Activated naive CD8-positive, alpha-beta T cell treated with anti-CD3 and anti-CD28 coated beads for 36 hours (primary cell): ENCODE measurements at regions not wholly inside any gene's neighbourhood (a gene's known extent, or its start where the extent isn't known, plus 50 kb on each side); places are given as distances from the start of the nearest gene placed in this dataset.

Experiments used
- DNase-seq: peaks from one replicate; pipeline ENCODE4 v3.0.0; 2021
- H3K27ac Mint-ChIP-seq: one replicate; pipeline ENCODE4 v1.8.0; 2022; ENCODE audit warnings: mild to moderate bottlenecking, moderate library complexity, mixed read lengths
- H3K27me3 Mint-ChIP-seq: one replicate; pipeline ENCODE4 v1.8.0; 2022; ENCODE audit warnings: mild to moderate bottlenecking, mixed read lengths
- H3K36me3 Mint-ChIP-seq: one replicate; pipeline ENCODE4 v1.8.0; 2021; ENCODE audit warnings: mild to moderate bottlenecking, mixed read lengths
- H3K4me1 Mint-ChIP-seq: one replicate; pipeline ENCODE4 v1.8.0; 2021; ENCODE audit warnings: mixed read lengths
- H3K4me3 Mint-ChIP-seq: one replicate; pipeline ENCODE4 v1.8.0; 2022; ENCODE audit warnings: mild to moderate bottlenecking, moderate library complexity, mixed read lengths
- H3K9me3 Mint-ChIP-seq: one replicate; pipeline ENCODE4 v1.8.0; 2022; ENCODE audit warnings: mixed read lengths

DNA sequence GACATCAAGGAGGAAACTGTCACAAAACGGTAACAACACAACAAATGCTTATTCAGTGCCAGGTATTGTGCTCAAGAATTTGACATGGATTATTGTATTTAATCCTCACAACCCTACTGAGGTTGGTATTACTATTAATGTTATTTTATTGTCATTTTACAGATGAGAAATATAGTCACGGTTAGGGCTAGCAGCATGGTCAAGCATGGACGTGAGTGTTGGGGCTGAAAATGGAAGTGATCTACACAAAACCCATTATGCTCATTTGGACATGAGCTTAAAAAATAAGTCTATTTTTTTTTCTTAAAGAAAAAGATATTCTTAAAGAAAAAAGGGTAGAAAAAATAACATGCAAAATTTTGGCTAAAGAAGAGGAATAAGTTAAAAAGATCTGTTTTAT is 141.3 kb upstream of the SOX2 start:
- no peak for DNase-seq
- Mint-ChIP-seq H3K4me1 (no peaks in the 10 kb centered on the region), H3K36me3 (no peaks in the 10 kb centered on the region), H3K9me3 (no peaks in the 10 kb centered on the region), H3K27me3 (no peaks in the 10 kb centered on the region), H3K27ac (no peak overlapping the region), H3K4me3 (no peak overlapping the region)

DNA sequence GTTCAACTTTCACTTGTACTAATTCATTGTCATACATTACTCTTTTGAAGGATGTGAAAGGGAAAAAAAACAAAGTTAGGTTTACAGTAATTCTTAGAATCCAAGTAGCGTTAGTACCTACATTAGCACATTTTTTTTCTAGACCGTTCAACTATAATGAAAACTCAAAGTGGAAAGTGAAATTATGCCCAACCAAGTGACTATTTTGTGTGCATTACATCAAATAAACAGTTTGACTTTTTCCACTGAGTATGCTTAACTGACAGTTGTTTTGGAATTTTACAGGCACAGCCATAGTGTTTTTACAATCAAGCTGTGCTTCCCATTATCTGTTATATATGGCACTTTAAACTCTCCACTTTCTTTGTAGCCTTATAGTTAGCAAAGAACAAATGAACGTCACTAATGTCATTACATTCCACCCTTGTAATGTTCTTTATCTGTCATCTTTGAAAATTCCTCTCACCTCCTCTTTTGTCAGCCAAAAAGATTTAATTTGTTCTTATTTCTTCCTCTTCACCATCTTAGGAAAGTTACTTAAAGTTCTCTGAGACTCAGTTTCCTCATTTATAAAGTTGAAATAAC is 142.3 kb upstream of the SOX2 start:
- DNase-seq, result no peak
- Mint-ChIP-seq H3K36me3 (no peaks in the 10 kb centered on the region), H3K27ac (no peak overlapping the region), H3K4me1 (no peaks in the 10 kb centered on the region), H3K27me3 (no peaks in the 10 kb centered on the region), H3K4me3 (no peak overlapping the region), H3K9me3 (no peaks in the 10 kb centered on the region)

DNA sequence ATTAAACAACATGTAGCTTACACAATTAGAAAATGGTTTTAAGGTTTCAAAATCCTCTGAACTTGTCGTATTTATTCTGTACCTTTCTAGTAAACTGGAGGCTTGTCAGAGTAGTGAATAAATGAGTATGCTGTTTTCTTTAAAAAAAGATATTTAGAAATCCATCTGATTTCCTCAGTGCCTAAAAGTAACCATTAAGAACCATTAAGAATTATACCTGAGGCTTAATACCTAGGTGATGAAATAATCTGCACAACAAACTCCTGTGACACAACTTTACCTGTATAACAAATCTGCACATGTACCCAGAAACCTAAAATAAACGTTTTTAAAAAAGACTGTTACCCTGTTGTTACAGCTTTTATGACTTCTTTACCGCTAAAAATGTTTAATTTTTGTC is 143.0 kb upstream of the SOX2 start:
- Mint-ChIP-seq H3K4me1 (no peaks in the 10 kb centered on the region), H3K27ac (no peak overlapping the region), H3K36me3 (no peaks in the 10 kb centered on the region), H3K9me3 (no peaks in the 10 kb centered on the region), H3K4me3 (no peak overlapping the region), H3K27me3 (no peaks in the 10 kb centered on the region)
- DNase-seq, result no peak

DNA sequence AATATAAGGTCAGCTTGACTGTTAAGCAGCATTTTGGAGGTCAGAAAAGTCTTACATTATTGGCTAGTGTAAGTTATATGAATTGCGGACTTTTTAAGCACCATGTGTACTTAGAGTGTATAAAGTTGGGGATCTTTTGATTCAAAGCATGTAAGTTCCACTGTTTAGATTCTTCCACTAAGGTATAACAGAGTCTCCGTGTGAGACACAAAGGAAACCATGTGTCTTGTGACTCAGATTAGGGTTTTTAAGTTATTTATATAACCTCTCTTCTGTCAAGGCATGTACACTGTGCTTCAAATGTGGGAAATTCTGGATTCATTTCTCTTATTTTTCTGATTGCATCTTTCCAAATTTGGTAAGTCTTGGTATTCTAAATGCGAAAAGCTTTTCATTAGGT is 143.5 kb upstream of the SOX2 start:
- no peak overlapping the region for H3K27ac Mint-ChIP-seq
- H3K27me3 Mint-ChIP-seq, result no peaks in the 10 kb centered on the region
- no peaks in the 10 kb centered on the region for H3K9me3 Mint-ChIP-seq
- no peaks in the 10 kb centered on the region for H3K36me3 Mint-ChIP-seq
- H3K4me1 Mint-ChIP-seq, result no peaks in the 10 kb centered on the region
- DNase-seq, result no peak
- H3K4me3 Mint-ChIP-seq, result no peak overlapping the region

DNA sequence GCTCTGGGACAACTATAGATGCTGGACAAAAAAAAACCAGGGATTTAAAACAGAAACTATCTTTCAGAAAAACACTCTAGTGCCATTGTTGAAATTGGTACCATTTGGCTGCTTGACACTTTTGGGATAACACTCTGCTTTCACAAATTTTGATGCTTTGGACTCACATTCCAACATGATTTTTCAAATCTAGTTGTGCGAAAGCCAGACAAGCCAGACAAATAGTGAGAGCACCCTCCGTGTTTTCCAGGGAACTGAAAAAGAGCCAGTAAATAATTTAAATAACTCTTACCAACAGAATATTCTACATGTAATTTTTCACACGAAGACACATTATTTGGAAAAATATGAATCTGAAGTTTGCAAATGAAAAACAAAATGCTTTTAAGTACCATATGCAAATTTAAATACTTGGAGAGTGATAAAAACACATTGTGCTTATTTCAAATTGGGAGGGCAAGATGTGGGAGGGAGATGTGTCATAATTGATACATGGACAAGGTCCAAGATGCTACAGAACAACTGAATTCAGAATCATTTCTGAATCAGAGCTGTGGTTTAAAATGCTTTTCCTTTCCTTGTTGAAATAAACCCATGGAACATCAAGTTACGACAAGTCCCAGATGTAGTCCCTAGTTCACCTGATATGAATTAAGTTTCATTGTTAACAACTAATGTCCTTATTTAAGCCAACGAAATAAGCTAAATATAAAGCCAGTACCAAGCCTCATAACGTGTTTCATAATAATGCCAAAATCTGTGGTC is 144.2 kb upstream of the SOX2 start:
- H3K27me3 Mint-ChIP-seq, result no peaks in the 10 kb centered on the region
- no peaks in the 10 kb centered on the region for H3K36me3 Mint-ChIP-seq
- H3K27ac Mint-ChIP-seq, result no peak overlapping the region
- no peaks in the 10 kb centered on the region for H3K4me1 Mint-ChIP-seq
- H3K4me3 Mint-ChIP-seq, result no peak overlapping the region
- H3K9me3 Mint-ChIP-seq, result no peaks in the 10 kb centered on the region
- no peak for DNase-seq

DNA sequence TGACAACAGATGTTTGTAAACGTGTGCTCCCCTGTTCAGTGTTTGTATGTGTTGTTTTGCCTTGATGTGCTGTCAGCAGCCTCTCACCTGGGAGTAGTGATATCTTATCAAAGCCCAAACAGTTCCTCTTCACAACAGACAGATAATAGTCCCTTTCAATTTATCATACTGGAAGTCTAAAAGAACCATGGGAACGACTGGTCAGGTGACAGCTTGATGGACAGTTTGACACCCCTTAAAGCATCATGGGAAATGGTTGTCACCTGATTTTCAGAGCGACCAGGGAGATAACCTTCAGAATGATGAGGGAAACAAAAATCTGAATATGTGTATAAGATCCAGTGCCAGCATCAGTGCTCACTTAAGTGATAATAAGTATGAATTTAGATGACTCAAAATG is 146.3 kb upstream of the SOX2 start:
- Mint-ChIP-seq H3K27ac (no peak overlapping the region), H3K27me3 (no peaks in the 10 kb centered on the region)

DNA sequence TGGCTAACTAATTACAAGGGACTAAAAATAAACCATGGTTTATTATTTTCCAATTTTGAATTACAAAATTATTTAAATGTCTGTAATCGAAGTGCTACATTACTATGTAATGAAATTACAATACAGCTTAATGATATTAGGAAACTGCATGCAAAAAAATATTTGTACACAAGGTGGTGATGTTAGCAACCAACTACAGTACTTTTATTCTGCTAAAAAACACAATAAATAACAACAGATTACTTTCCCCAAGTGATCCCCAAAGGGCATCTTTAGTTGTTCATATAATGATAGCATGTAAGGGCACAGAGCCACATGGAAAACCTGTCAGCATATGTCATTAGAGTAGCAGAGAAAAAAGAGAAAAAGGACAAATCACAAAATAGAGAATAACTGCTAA is 147.5 kb upstream of the SOX2 start:
- Mint-ChIP-seq H3K27me3 (no peaks in the 10 kb centered on the region), H3K4me3 (no peak overlapping the region), H3K36me3 (no peaks in the 10 kb centered on the region), H3K9me3 (no peaks in the 10 kb centered on the region), H3K4me1 (no peaks in the 10 kb centered on the region), H3K27ac (no peak overlapping the region)
- DNase-seq, result no peak

More for the DNA sequence above, 146.3 kb upstream of the SOX2 start:
- Mint-ChIP-seq H3K4me1 (no peaks in the 10 kb centered on the region), H3K36me3 (no peaks in the 10 kb centered on the region), H3K4me3 (no peak overlapping the region), H3K9me3 (no peaks in the 10 kb centered on the region)
- DNase-seq, result no peak

DNA sequence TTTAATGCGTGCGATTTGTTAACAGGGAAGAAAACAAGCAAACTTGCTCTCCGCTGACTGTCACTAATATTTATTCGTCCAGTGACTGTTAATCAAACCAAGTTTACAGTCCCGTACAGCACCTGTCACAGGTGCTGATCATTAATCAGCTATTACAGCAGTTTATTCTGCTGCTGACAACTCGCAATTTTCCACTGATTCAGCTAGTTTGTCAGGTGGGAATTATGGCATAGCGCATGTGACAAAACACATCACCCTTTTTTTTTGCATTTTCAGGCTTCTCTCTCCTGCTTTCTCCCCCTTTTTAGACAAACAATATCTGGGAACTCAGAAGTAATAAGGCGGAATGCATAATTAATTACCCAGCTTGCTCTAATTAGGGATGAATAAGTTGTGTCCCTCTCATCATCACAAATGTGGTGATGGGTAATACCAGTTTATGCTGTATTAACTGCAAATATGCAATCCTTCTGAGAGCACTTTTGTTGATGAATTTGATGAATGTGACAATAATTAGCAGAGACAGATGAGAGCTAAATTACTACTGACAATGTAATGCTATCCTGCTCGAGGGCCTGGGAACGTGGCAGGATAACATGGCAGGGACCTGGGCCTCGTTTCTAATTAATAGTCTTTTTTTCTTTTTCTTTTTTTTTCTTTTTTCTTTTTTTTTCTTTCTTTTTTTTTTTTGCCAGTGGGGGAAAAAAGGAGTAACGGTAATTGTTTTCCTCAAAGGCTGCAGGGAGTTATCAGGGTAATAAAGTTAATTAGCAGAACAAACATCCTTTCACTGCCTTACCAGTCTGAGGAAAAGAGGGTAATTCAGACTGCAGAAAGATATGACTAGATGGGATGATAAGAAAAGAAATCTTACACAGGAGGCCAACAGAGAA is 150.3 kb upstream of the SOX2 start:
- Mint-ChIP-seq H3K4me1 (no peaks in the 10 kb centered on the region), H3K27me3 (no peaks in the 10 kb centered on the region), H3K9me3 (no peaks in the 10 kb centered on the region), H3K27ac (no peak overlapping the region), H3K36me3 (no peaks in the 10 kb centered on the region), H3K4me3 (no peak overlapping the region)
- DNase-seq, result no peak

DNA sequence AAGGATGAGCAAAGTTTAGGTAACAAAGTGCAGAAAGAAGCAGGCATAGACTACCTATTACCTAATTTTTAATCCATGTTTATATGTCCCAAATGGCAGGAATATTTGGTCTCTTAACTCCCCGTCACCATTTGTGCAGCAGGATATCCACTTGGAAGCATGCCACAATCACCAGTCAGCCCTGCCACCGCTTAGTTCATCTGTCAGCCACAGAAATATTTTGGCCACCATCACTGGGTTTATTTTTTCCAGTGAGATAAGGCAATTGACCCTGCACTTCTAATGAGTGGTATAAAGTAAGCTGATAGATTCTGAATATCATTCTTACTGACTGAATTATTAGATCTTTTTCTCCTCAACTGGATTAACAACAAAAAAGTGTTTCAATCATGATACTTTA is 152.9 kb upstream of the SOX2 start:
- H3K36me3 Mint-ChIP-seq, result no peaks in the 10 kb centered on the region
- H3K9me3 Mint-ChIP-seq, result no peaks in the 10 kb centered on the region
- no peak for DNase-seq
- no peak overlapping the region for H3K4me3 Mint-ChIP-seq
- H3K27me3 Mint-ChIP-seq, result no peaks in the 10 kb centered on the region
- H3K4me1 Mint-ChIP-seq, result no peaks in the 10 kb centered on the region
- no peak overlapping the region for H3K27ac Mint-ChIP-seq

DNA sequence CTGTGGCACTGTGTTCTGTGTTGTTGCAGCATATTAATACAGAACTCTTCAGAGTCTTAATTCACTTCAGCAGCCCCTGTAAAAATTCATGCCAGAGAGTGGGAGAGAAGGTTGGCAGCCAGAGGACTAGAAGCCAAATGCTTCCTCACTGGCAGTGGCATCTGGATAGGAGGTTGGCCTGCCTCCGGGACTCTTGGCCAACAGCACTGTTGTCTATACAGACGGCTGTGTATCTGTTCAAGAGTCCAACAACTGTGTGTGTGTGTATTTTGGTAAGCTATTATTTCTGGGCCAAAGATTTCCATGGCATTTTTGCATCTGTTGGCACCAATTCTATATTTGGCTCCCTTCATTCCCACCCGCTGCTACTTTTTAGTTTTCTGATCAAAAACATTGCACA is 156.0 kb upstream of the SOX2 start:
- no peak overlapping the region for H3K27ac Mint-ChIP-seq
- H3K4me3 Mint-ChIP-seq, result no peak overlapping the region
- H3K27me3 Mint-ChIP-seq, result no peaks in the 10 kb centered on the region
- H3K4me1 Mint-ChIP-seq, result no peaks in the 10 kb centered on the region
- no peaks in the 10 kb centered on the region for H3K36me3 Mint-ChIP-seq
- no peak for DNase-seq
- H3K9me3 Mint-ChIP-seq, result no peaks in the 10 kb centered on the region

DNA sequence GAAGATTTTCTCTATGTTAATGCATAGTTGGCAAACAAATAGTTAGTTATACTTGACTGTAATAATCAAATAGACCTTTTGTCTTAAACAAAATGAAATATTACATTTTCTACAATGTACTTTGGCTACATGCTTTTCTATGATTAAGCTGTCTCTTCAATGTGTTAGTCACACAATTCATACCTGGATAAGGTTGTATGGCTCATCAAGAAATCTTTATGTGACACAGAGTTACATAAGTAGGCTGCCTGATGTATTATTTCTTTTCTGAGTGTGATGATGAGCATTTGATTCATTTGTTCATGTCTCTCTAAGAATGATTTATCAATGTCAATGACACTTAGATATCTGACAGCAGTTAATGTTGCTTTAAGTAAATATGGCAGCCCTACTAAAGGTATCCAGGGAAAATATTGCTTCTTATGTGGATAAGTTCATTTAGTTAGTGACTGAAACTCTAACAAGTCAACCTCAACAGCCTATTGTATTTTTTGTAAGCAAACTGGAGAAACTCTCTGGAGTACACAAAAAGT is 157.4 kb upstream of the SOX2 start:
- no peaks in the 10 kb centered on the region for H3K9me3 Mint-ChIP-seq
- H3K36me3 Mint-ChIP-seq, result no peaks in the 10 kb centered on the region
- no peak overlapping the region for H3K27ac Mint-ChIP-seq
- no peaks in the 10 kb centered on the region for H3K27me3 Mint-ChIP-seq
- no peaks in the 10 kb centered on the region for H3K4me1 Mint-ChIP-seq
- H3K4me3 Mint-ChIP-seq, result no peak overlapping the region
- DNase-seq, result no peak

DNA sequence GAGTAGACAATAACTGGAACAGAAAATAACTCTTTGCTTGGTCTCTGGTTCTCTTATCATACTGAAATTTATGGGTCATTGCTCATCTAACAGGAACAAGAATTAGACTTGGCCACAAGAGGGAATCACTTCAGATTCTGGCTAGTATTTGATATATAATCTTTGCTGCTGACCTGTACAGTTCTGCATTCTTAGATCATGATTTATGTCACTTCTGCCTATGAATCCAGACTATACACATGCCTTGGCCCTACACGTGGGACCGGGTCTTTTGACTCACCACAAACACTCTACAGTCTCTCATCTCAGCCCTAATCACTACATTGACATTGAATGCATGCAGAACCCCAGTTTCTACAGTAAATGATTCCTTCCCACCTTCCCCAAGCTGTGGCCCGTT is 162.5 kb upstream of the SOX2 start:
- H3K4me3 Mint-ChIP-seq, result no peak overlapping the region
- H3K4me1 Mint-ChIP-seq, result no peaks in the 10 kb centered on the region
- H3K27ac Mint-ChIP-seq, result no peak overlapping the region
- no peaks in the 10 kb centered on the region for H3K27me3 Mint-ChIP-seq
- no peak for DNase-seq
- H3K36me3 Mint-ChIP-seq, result no peaks in the 10 kb centered on the region
- H3K9me3 Mint-ChIP-seq, result peaks cover 4% of the 10 kb centered on the region

DNA sequence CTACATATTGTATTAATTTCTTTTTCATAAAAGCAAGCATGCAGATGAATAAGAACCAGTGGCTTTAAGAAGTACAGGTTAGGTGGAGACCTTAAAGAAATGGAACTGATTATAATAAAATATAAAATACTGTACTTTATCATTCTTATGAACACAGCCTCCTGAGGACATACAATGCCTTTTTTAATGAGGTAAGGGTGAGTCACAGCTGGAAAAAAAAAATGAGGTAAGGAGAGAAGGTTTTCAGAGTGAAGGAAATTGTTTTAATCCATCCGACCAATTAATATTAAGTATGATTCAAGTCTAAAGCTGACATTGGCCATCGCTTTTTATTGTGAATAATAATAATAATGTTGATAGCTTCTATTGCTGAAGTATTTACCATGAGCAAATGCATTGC is 170.3 kb upstream of the SOX2 start:
- no peak for DNase-seq
- H3K36me3 Mint-ChIP-seq, result no peaks in the 10 kb centered on the region
- H3K4me1 Mint-ChIP-seq, result no peaks in the 10 kb centered on the region
- peaks cover 8% of the 10 kb centered on the region for H3K9me3 Mint-ChIP-seq
- no peaks in the 10 kb centered on the region for H3K27me3 Mint-ChIP-seq
- H3K27ac Mint-ChIP-seq, result no peak overlapping the region
- no peak overlapping the region for H3K4me3 Mint-ChIP-seq

DNA sequence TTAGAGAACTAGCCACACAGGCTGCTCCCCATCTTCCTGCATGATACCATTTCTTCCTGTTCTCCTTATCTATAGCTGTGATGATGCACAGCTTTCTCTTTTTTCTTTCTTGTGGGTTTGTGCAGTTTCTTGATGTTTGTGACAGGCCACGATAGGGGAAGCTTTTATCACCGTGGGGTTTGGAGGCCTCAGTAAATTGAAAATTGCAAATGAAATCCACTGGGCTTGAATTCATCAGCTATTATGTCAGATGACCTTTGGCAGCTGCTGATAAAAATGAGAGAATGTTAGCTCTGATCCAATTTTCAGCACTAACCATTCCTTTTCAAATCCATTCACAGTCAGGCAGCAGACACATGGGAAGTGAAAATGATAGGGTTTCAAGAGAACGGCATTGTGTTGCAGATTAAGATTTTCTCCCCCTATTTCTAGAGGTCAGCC is 176.9 kb upstream of the SOX2 start:
- H3K4me3 Mint-ChIP-seq, result no peak overlapping the region
- H3K27me3 Mint-ChIP-seq, result no peaks in the 10 kb centered on the region
- no peaks in the 10 kb centered on the region for H3K4me1 Mint-ChIP-seq
- H3K27ac Mint-ChIP-seq, result no peak overlapping the region
- H3K9me3 Mint-ChIP-seq, result peaks cover 7% of the 10 kb centered on the region
- no peaks in the 10 kb centered on the region for H3K36me3 Mint-ChIP-seq
- DNase-seq, result no peak

DNA sequence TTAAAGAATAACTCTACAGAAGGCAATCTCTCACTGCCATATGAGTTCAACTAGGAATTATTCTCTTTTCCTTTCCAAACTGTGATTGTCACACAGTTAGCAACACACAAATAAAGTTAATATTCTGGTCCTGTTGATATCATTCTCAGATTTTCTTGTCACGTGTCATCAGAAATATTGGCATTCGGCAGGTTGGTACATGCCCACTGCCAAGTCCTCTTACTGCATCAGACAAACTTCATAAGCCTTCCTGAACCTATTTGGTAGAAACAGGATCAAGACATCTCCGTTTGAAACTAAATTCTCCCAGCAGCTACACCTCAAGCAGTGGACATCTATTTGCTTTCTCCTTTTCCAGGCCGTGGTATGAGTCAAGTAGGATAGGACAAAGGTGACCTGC is 177.9 kb upstream of the SOX2 start:
- Mint-ChIP-seq H3K4me1 (no peaks in the 10 kb centered on the region), H3K36me3 (no peaks in the 10 kb centered on the region), H3K27ac (no peak overlapping the region), H3K9me3 (peaks cover 7% of the 10 kb centered on the region), H3K27me3 (no peaks in the 10 kb centered on the region), H3K4me3 (no peak overlapping the region)
- no peak for DNase-seq
